Liver (tissue), 8 donors: ENCODE measurements at regions not wholly inside any gene's neighbourhood (a gene's known extent, or its start where the extent isn't known, plus 50 kb on each side); places are given as distances from the start of the nearest gene placed in this dataset.

Experiments used
- DNase-seq: peaks from one replicate; pipeline ENCODE4 v3.0.0-alpha.2; 2017; ENCODE audit warnings: low spot score
- H3K27ac ChIP-seq, 2 donors: one replicate each; pipeline ENCODE4 v1.7.0; 2013; ENCODE audit warnings: inconsistent platforms in 2 of 2, low read length in 2 of 2, control low read depth in 1 of 2, low read depth in 1 of 2, mild to moderate bottlenecking in 1 of 2
- H3K27me3 ChIP-seq, 4 donors: one replicate each; pipeline versions ENCODE4 v1.6.1 to v1.7.0; 2013; ENCODE audit warnings: low read length in 3 of 4, inconsistent platforms in 1 of 4, mild to moderate bottlenecking in 1 of 4, moderate library complexity in 1 of 4; ENCODE audit not compliant: control insufficient read depth in 4 of 4, insufficient read depth in 4 of 4
- H3K36me3 ChIP-seq, 4 donors: one replicate each; pipeline versions ENCODE4 v1.6.1 to v1.7.0; 2013; ENCODE audit warnings: low read length in 3 of 4, mild to moderate bottlenecking in 3 of 4, low read depth in 1 of 4, moderate library complexity in 1 of 4; ENCODE audit not compliant: control insufficient read depth in 4 of 4, insufficient read depth in 3 of 4
- H3K4me1 ChIP-seq, 4 donors: one replicate each; pipeline versions ENCODE4 v1.6.1 to v1.7.0; 2013; ENCODE audit warnings: low read length in 3 of 4, mild to moderate bottlenecking in 3 of 4, moderate library complexity in 1 of 4; ENCODE audit not compliant: control insufficient read depth in 4 of 4, insufficient read depth in 4 of 4
- H3K4me3 ChIP-seq, 3 donors: one replicate each; pipeline versions ENCODE4 v1.6.1 to v1.7.0; 2013; ENCODE audit warnings: low read length in 3 of 3, control low read depth in 1 of 3, low read depth in 1 of 3, mild to moderate bottlenecking in 1 of 3
- H3K9ac ChIP-seq, 2 donors: one replicate each; pipeline ENCODE4 v1.7.0; 2013; ENCODE audit warnings: low read length in 2 of 2, mild to moderate bottlenecking in 2 of 2, moderate library complexity in 2 of 2, control low read depth in 1 of 2, low read depth in 1 of 2
- H3K9me3 ChIP-seq, 4 donors: one replicate each; pipeline versions ENCODE4 v1.6.1 to v1.7.0; 2013; ENCODE audit warnings: low read length in 3 of 4; ENCODE audit not compliant: control insufficient read depth in 4 of 4
- ATF3 ChIP-seq: IDR thresholded peaks from 2 replicates; pipeline ENCODE4 v1.6.1; 2016; ENCODE audit warnings: antibody characterized with exemption
- CTCF ChIP-seq: fragments of 150-350 bp; IDR thresholded peaks from 2 replicates; pipeline ENCODE4 v1.5.1; 2017; ENCODE audit warnings: improper control_type of control experiment, low read depth, low read length; ENCODE audit not compliant: missing input control
- EGR1 ChIP-seq, 2 donors: IDR thresholded peaks; 2 replicates each; pipeline ENCODE4 v1.6.1; 2016 to 2018; ENCODE audit warnings: antibody characterized with exemption in 2 of 2, low read depth in 2 of 2
- FOXA1 ChIP-seq: IDR thresholded peaks from 2 replicates; pipeline ENCODE4 v1.6.1; 2016; ENCODE audit warnings: antibody characterized with exemption
- FOXA2 ChIP-seq: IDR thresholded peaks from 2 replicates; pipeline ENCODE4 v1.6.1; 2016; ENCODE audit warnings: antibody characterized with exemption
- GABPA ChIP-seq, 2 donors: IDR thresholded peaks in 1 of 2; conservative IDR thresholded peaks in 1 of 2; 2 replicates each; pipeline ENCODE4 v1.6.1; 2016; ENCODE audit warnings: antibody characterized with exemption in 2 of 2, mild to moderate bottlenecking in 1 of 2, moderate library complexity in 1 of 2
- HNF4A ChIP-seq, 2 donors: conservative IDR thresholded peaks; 2 replicates each; pipeline ENCODE4 v1.6.1; 2016; ENCODE audit warnings: antibody characterized with exemption in 2 of 2, mild to moderate bottlenecking in 2 of 2
- HNF4G ChIP-seq: IDR thresholded peaks from 2 replicates; pipeline ENCODE4 v1.6.1; 2016; ENCODE audit warnings: antibody characterized with exemption
- JUND ChIP-seq, 2 donors: IDR thresholded peaks; 2 replicates each; pipeline ENCODE4 v1.6.1; 2016; ENCODE audit warnings: antibody characterized with exemption in 2 of 2
- MAX ChIP-seq: IDR thresholded peaks from 2 replicates; pipeline ENCODE4 v1.6.1; 2016; ENCODE audit warnings: antibody characterized with exemption
- RAD21 ChIP-seq, 2 donors: IDR thresholded peaks; 2 replicates each; pipeline ENCODE4 v1.6.1; 2016; ENCODE audit warnings: antibody characterized with exemption in 2 of 2, mild to moderate bottlenecking in 2 of 2
- REST ChIP-seq: IDR thresholded peaks from 2 replicates; pipeline ENCODE4 v1.6.1; 2016; ENCODE audit warnings: antibody characterized with exemption, mild to moderate bottlenecking
- RXRA ChIP-seq, 2 donors: IDR thresholded peaks; 2 replicates each; pipeline ENCODE4 v1.6.1; 2017 to 2018; ENCODE audit warnings: antibody characterized with exemption in 2 of 2, mild to moderate bottlenecking in 1 of 2
- SP1 ChIP-seq: IDR thresholded peaks from 2 replicates; pipeline ENCODE4 v1.6.1; 2018; ENCODE audit warnings: antibody characterized with exemption, mild to moderate bottlenecking
- TAF1 ChIP-seq: conservative IDR thresholded peaks from 2 replicates; pipeline ENCODE4 v1.6.1; 2016; ENCODE audit warnings: antibody characterized with exemption, mild to moderate bottlenecking
- YY1 ChIP-seq: IDR thresholded peaks from 2 replicates; pipeline ENCODE4 v1.6.1; 2016; ENCODE audit warnings: antibody characterized with exemption, mild to moderate bottlenecking
- ZBTB33 ChIP-seq: IDR thresholded peaks from 2 replicates; pipeline ENCODE4 v1.6.1; 2016; ENCODE audit warnings: antibody characterized with exemption
- WGBS: extraction: QIAGEN DNeasy Blood & Tissue Kit; methylation state at CpG from one replicate; pipeline ENCODE4 v1.1.7; 2013; 5-methylcytosine and 5-hydroxymethylcytosine counted together
- donor health status: healthy.
- donor health status: healthy.
- donor health status: healthy.
- donor health status: healthy.
- donor health status: healthy.

- WGBS: 80% methylated on average over 2 of the region's 2 CpGs
- Histone ChIP-seq H3K9me3 (no peaks in the 10 kb centered on the region), H3K36me3 (no peaks in the 10 kb centered on the region), H3K27me3 (no peaks in the 10 kb centered on the region), H3K4me1 (no peaks in the 10 kb centered on the region), H3K9ac (no peak overlapping the region), H3K27ac (no peak overlapping the region), H3K4me3 (no peak overlapping the region)
- no peak for DNase-seq
- TF ChIP-seq EGR1 (IDR thresholded peaks at IDR 0.05; ENCODE audit: low read depth in 2 of 2) (no peak), MAX (no peak), FOXA1 (no peak), RAD21 (IDR thresholded peaks at IDR 0.05) (no peak), YY1 (no peak)
Observed at GRCh38 chr5:121090822-121091221, 626.7 kb downstream of the PRR16 start.

GRCh38 chr5:121100931-121101330 is 636.8 kb downstream of the PRR16 start:
- Histone ChIP-seq H3K4me1 (no peaks in the 10 kb centered on the region), H3K27ac (no peak overlapping the region), H3K9ac (no peak overlapping the region), H3K9me3 (peaks cover 0 to 3% (median 0%) of the 10 kb centered on the region in 4 donors), H3K36me3 (no peaks in the 10 kb centered on the region), H3K27me3 (no peaks in the 10 kb centered on the region), H3K4me3 (no peak overlapping the region)
- no peak for TF ChIP-seq JUND (IDR thresholded peaks at IDR 0.05)
- no peak for TF ChIP-seq ATF3
- TF ChIP-seq CTCF: no peak
- no peak for TF ChIP-seq FOXA2
- no peak for TF ChIP-seq HNF4A (conservative IDR thresholded peaks at IDR 0.05)
- no peak for TF ChIP-seq RXRA (IDR thresholded peaks at IDR 0.05)
- TF ChIP-seq FOXA1: no peak
- no peak for DNase-seq

- Histone ChIP-seq H3K36me3 (no peaks in the 10 kb centered on the region), H3K9me3 (no peaks in the 10 kb centered on the region), H3K27ac (no peak overlapping the region), H3K4me3 (no peak overlapping the region), H3K9ac (no peak overlapping the region), H3K4me1 (no peaks in the 10 kb centered on the region), H3K27me3 (no peaks in the 10 kb centered on the region)
- WGBS: 74% methylated on average over 2 of the region's 2 CpGs
- no peak for DNase-seq
- TF ChIP-seq ATF3 (no peak), TAF1 (no peak), HNF4G (no peak), FOXA2 (no peak), CTCF (no peak), RXRA (IDR thresholded peaks at IDR 0.05) (no peak), HNF4A (conservative IDR thresholded peaks at IDR 0.05) (no peak), RAD21 (IDR thresholded peaks at IDR 0.05) (no peak), SP1 (no peak), GABPA (IDR thresholded peaks at IDR 0.05 in 1 of 2, conservative IDR thresholded peaks at IDR 0.05 in 1 of 2) (no peak), MAX (no peak), FOXA1 (no peak), REST (no peak), EGR1 (IDR thresholded peaks at IDR 0.05; ENCODE audit: low read depth in 2 of 2) (no peak), YY1 (no peak), JUND (IDR thresholded peaks at IDR 0.05) (no peak), ZBTB33 (no peak)
Observed at GRCh38 chr5:121105921-121106320, 641.8 kb downstream of the PRR16 start.
